ENCODE measurements at regions not wholly inside any gene's neighbourhood (a gene's known extent, or its start where the extent isn't known, plus 50 kb on each side); places are given as distances from the start of the nearest gene placed in this dataset.

DNA sequence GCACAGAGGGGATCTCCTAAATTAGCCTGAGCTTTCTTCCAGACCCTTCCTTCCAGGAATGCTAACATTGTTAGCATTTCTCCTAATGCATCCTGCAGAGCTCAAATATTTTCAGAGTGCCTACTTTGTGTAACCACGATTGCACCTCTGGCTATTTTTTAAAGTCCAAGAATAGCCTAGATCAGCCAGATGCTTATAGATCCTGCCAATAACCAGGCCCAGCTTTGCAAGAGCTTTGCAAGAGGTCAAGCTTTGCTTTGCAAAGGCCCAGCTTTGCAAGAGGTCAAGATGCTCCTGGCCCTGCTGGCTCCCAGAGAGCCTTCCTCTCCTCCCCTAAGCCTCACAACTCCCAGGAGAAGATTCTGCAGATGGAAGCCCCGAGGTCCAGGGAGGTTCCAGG, 491.9 kb downstream of the MN1 start:
- TF ChIP-seq CTCF (IDR thresholded peaks at IDR 0.05; ENCODE audit: low read depth, low read length): no peak
- no peak for TF ChIP-seq EZH2phosphoT487 (IDR thresholded peaks at IDR 0.05; ENCODE audit: low read depth)
